A549 (cell line): ENCODE measurements at regions not wholly inside any gene's neighbourhood (a gene's known extent, or its start where the extent isn't known, plus 50 kb on each side); places are given as distances from the start of the nearest gene placed in this dataset.

Experiments
- ATAC-seq, 2 experiments: fragments of 200-7000 bp in 1 of 2; fragments of >200 bp in 1 of 2; cut with Nextera tagmentation in 1 of 2; cut with Tn5 transposase in 1 of 2; 3 replicates each; pipeline versions ENCODE4 v1.8.0 to v1.9.1; 2018 to 2020; ENCODE audit warnings: mild to moderate bottlenecking in 1 of 2, moderate library complexity in 1 of 2
- CTCF ChIA-PET: fragments of 300-600 bp; sonication (Branson Sonifier 250); formaldehyde crosslinking; extraction: SDS; loops from one replicate; lab custom pipeline; 2021; ENCODE audit warnings: antibody characterized with exemption, inconsistent platforms; lab: Yijun Ruan, JAX
- POLR2A ChIA-PET: fragments of 350-600 bp; formaldehyde crosslinking; extraction: SDS; loops from one replicate; lab custom pipeline; 2021; ENCODE audit warnings: antibody characterized with exemption, inconsistent platforms; lab: Yijun Ruan, JAX
- DNase-seq, 2 experiments: peaks; one replicate each; pipeline versions ENCODE4 v3.0.0 to v3.0.0-alpha.2; 2011 to 2016; ENCODE audit warnings: low read depth in 1 of 2, low spot score in 1 of 2
- FAIRE-seq: peaks from 2 replicates; lab custom pipeline; 2011; peaks lifted over from hg19 to GRCh38; lab: Jason Lieb, UNC
- H3K27ac ChIP-seq, 2 experiments: fragments of >200 bp; sonication (Bioruptor Twin); formaldehyde crosslinking; 3 replicates each; pipeline ENCODE4 v1.5.1; 2016 to 2017
- H3K4me1 ChIP-seq: fragments of >200 bp; sonication (Bioruptor Twin); formaldehyde crosslinking; 3 replicates; pipeline ENCODE4 v1.6.1; 2016
- H3K4me2 ChIP-seq: fragments of >200 bp; sonication (Bioruptor Twin); formaldehyde crosslinking; 3 replicates; pipeline ENCODE4 v1.6.1; 2016
- H3K4me3 ChIP-seq: fragments of >200 bp; sonication (Bioruptor Twin); formaldehyde crosslinking; 3 replicates; pipeline ENCODE4 v1.5.1; 2016
- H3K9me3 ChIP-seq: fragments of >200 bp; sonication (Bioruptor Twin); formaldehyde crosslinking; 3 replicates; pipeline ENCODE4 v1.6.1; 2016
- BHLHE40 ChIP-seq: IDR thresholded peaks from 2 replicates; pipeline ENCODE4 v1.6.1; 2012; ENCODE audit warnings: low read depth, low read length, inconsistent platforms
- CEBPB ChIP-seq, 2 experiments: fragments of >200 bp in 1 of 2; sonication (Bioruptor Twin) in 1 of 2; formaldehyde crosslinking in 1 of 2; IDR thresholded peaks; 2 replicates each; pipeline ENCODE4 v1.6.1; 2012 to 2016
- CHD2 ChIP-seq: fragments of 150-350 bp; IDR thresholded peaks from 2 replicates; pipeline ENCODE4 v1.6.1; 2014; ENCODE audit warnings: low read length; ENCODE audit not compliant: partially characterized antibody
- CHD4 ChIP-seq: fragments of 200-600 bp; sonication (generic); IDR thresholded peaks from 2 replicates; pipeline ENCODE4 v1.6.1; 2016; ENCODE audit warnings: antibody characterized with exemption, mild to moderate bottlenecking, borderline replicate concordance
- EHF ChIP-seq: fragments of 250-450 bp; sonication (Bioruptor Pico); IDR thresholded peaks from 2 replicates; pipeline ENCODE4 v1.5.0; 2020; ENCODE audit warnings: mild to moderate bottlenecking
- EP300 ChIP-seq, 2 experiments: fragments of >200 bp; sonication (Bioruptor Twin); formaldehyde crosslinking; IDR thresholded peaks; 2 replicates in 1 of 2; 3 replicates in 1 of 2; pipeline ENCODE4 v1.6.1; 2016 to 2017
- ESRRA ChIP-seq: fragments of 150-350 bp; IDR thresholded peaks from 2 replicates; pipeline ENCODE4 v1.6.1; 2014; ENCODE audit warnings: mild to moderate bottlenecking, low read length, borderline replicate concordance
- FOSB ChIP-seq: fragments of 250-450 bp; sonication (Bioruptor Pico); IDR thresholded peaks from 2 replicates; pipeline ENCODE4 v1.5.0; 2020; ENCODE audit warnings: mild to moderate bottlenecking, moderate library complexity
- FOSL2 ChIP-seq, 2 experiments: fragments of 450-650 bp in 1 of 2; fragments of >200 bp in 1 of 2; sonication (Bioruptor Twin) in 1 of 2; formaldehyde crosslinking; IDR thresholded peaks; 2 replicates each; pipeline versions ENCODE4 v1.5.0 to v1.6.1; 2016 to 2020; ENCODE audit warnings: mild to moderate bottlenecking in 1 of 2, moderate library complexity in 1 of 2
- GATA3 ChIP-seq: IDR thresholded peaks from 2 replicates; pipeline ENCODE4 v1.6.1; 2012; ENCODE audit warnings: borderline replicate concordance
- HDAC2 ChIP-seq: fragments of 200-600 bp; sonication (generic); IDR thresholded peaks from 2 replicates; pipeline ENCODE4 v1.6.1; 2016
- HOXB13 ChIP-seq: fragments of 250-450 bp; sonication (Bioruptor Pico); IDR thresholded peaks from 2 replicates; pipeline ENCODE4 v1.5.0; 2020; ENCODE audit warnings: low read depth, mild to moderate bottlenecking, moderate library complexity
- HOXB5 ChIP-seq: fragments of 250-450 bp; sonication (Bioruptor Pico); IDR thresholded peaks from 2 replicates; pipeline ENCODE4 v1.5.0; 2020; ENCODE audit warnings: mild to moderate bottlenecking, moderate library complexity
- JUN ChIP-seq, 2 experiments: fragments of >200 bp; sonication (Bioruptor Twin); formaldehyde crosslinking; IDR thresholded peaks; 2 replicates in 1 of 2; 3 replicates in 1 of 2; pipeline ENCODE4 v1.6.1; 2016 to 2017
- KDM5A ChIP-seq: fragments of 200-600 bp; sonication (generic); IDR thresholded peaks from 2 replicates; pipeline ENCODE4 v1.6.1; 2016; ENCODE audit warnings: antibody characterized with exemption, mild to moderate bottlenecking
- MAFK ChIP-seq: fragments of 450-650 bp; IDR thresholded peaks from 2 replicates; pipeline ENCODE4 v1.6.1; 2014; ENCODE audit not compliant: partially characterized antibody
- MAZ ChIP-seq: fragments of 150-350 bp; IDR thresholded peaks from 2 replicates; pipeline ENCODE4 v1.6.1; 2014; ENCODE audit warnings: antibody characterized with exemption, low read depth, low read length, borderline replicate concordance
- MYC ChIP-seq: IDR thresholded peaks from 2 replicates; pipeline ENCODE4 v1.6.1; 2012; ENCODE audit warnings: mild to moderate bottlenecking, inconsistent platforms, low read length, improper control_type of control experiment, borderline replicate concordance
- PHF8 ChIP-seq: fragments of 200-600 bp; sonication (generic); IDR thresholded peaks from 2 replicates; pipeline ENCODE4 v1.6.1; 2016; ENCODE audit warnings: low read depth, mild to moderate bottlenecking, antibody characterized with exemption, moderate library complexity, borderline replicate concordance
- POLR2AphosphoS2 ChIP-seq: conservative IDR thresholded peaks from 2 replicates; pipeline ENCODE4 v1.6.1; 2012; ENCODE audit warnings: low read length, improper control_type of control experiment, inconsistent platforms
- RARB ChIP-seq: fragments of 250-450 bp; sonication (Bioruptor Pico); IDR thresholded peaks from 2 replicates; pipeline ENCODE4 v1.8.0; 2021; ENCODE audit warnings: mild to moderate bottlenecking, moderate library complexity
- RFX5 ChIP-seq: fragments of 450-650 bp; IDR thresholded peaks from 2 replicates; pipeline ENCODE4 v1.7.1; 2014; ENCODE audit warnings: antibody characterized with exemption, mild to moderate bottlenecking, moderate library complexity
- RNF2 ChIP-seq: fragments of 200-600 bp; sonication (generic); IDR thresholded peaks from 2 replicates; pipeline ENCODE4 v1.6.1; 2016; ENCODE audit warnings: low read depth, mild to moderate bottlenecking, antibody characterized with exemption, moderate library complexity, borderline replicate concordance
- TP53 ChIP-seq: fragments of 250-450 bp; sonication (Bioruptor Pico); IDR thresholded peaks from 2 replicates; pipeline ENCODE4 v1.5.0; 2021; ENCODE audit warnings: mild to moderate bottlenecking, moderate library complexity
- ZFP36 ChIP-seq: fragments of 450-650 bp; IDR thresholded peaks from 2 replicates; pipeline ENCODE4 v1.6.1; 2014; ENCODE audit warnings: borderline replicate concordance; ENCODE audit not compliant: partially characterized antibody
- WGBS: methylation state at CpG from one replicate; pipeline ENCODE4 v1.1.6; 2017; ENCODE audit errors: missing lambda C conversion rate; 5-methylcytosine and 5-hydroxymethylcytosine counted together
- TF ChIP-seq, protein P1 (sequence below): fragments of 150-350 bp; IDR thresholded peaks from 2 replicates; pipeline ENCODE4 v1.6.1; 2014; ENCODE audit warnings: low read depth, mild to moderate bottlenecking, low read length
- TF ChIP-seq, protein P2 (sequence below): fragments of >200 bp; sonication (Bioruptor Twin); formaldehyde crosslinking; IDR thresholded peaks from 3 replicates; pipeline ENCODE4 v1.5.1; 2016
- TF ChIP-seq, protein P3 (sequence below): fragments of >200 bp; sonication (Bioruptor Twin); formaldehyde crosslinking; IDR thresholded peaks from 3 replicates; pipeline ENCODE4 v1.6.1; 2016
- TF ChIP-seq, protein P4 (sequence below): IDR thresholded peaks from 2 replicates; pipeline ENCODE4 v1.6.1; 2012; ENCODE audit warnings: low read depth, borderline replicate concordance
- TF ChIP-seq, protein P5 (sequence below): fragments of >200 bp; sonication (Bioruptor Twin); formaldehyde crosslinking; IDR thresholded peaks from 2 replicates; pipeline ENCODE4 v1.6.1; 2016

DNA sequence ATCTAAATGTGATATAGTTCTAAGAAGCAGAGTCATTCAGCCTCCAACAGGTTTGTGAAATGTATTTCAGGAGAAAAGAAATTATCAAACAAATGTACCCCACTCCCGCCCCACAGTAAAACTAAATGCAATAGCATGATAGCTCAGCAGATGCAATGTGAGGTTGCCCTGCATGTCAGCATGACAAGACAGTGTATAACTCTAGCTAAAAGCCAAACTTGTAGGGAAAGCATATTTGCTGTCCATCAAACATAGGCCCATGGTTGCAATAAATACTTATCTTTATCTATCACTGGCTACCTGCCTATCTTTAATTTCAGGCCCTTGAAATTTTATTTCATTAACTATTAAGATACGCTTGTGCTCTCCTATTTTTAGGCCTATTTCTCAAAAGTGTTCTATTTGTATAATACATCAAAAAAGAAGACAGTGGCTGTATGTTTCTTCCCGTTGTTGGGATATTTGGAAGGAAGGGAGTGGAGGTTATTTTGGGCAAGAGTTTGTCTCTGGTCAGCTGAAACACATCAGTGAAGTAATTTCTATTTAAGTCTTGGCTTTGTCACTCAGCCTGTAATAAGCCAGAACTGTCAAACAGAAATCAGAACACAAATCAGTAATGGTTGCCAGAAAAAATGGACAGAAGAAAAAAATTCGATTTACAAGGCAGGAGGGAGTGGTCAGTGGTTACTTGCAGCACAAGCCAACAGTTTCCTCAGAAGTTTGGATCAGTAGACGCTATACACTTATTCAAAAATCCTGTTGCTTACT lies 307.4 kb upstream of the ADGRL2 start:
- DNase-seq (no peak), FAIRE-seq (no peak), ATAC-seq (no peak)
- Histone ChIP-seq H3K4me1 (no peaks in the 10 kb centered on the region), H3K4me3 (no peak overlapping the region), H3K4me2 (no peak overlapping the region), H3K27ac (no peak overlapping the region), H3K9me3 (no peaks in the 10 kb centered on the region)
- TF ChIP-seq HDAC2 (no peak), MAZ (no peak), CHD2 (no peak), RNF2 (no peak), TP53 (no peak), ESRRA (no peak), EHF (CRISPR knock-in tag) (no peak), CHD4 (no peak)
- TF ChIP-seq, protein P1, sequence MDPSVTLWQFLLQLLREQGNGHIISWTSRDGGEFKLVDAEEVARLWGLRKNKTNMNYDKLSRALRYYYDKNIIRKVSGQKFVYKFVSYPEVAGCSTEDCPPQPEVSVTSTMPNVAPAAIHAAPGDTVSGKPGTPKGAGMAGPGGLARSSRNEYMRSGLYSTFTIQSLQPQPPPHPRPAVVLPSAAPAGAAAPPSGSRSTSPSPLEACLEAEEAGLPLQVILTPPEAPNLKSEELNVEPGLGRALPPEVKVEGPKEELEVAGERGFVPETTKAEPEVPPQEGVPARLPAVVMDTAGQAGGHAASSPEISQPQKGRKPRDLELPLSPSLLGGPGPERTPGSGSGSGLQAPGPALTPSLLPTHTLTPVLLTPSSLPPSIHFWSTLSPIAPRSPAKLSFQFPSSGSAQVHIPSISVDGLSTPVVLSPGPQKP: no peak
- TF ChIP-seq, protein P2, sequence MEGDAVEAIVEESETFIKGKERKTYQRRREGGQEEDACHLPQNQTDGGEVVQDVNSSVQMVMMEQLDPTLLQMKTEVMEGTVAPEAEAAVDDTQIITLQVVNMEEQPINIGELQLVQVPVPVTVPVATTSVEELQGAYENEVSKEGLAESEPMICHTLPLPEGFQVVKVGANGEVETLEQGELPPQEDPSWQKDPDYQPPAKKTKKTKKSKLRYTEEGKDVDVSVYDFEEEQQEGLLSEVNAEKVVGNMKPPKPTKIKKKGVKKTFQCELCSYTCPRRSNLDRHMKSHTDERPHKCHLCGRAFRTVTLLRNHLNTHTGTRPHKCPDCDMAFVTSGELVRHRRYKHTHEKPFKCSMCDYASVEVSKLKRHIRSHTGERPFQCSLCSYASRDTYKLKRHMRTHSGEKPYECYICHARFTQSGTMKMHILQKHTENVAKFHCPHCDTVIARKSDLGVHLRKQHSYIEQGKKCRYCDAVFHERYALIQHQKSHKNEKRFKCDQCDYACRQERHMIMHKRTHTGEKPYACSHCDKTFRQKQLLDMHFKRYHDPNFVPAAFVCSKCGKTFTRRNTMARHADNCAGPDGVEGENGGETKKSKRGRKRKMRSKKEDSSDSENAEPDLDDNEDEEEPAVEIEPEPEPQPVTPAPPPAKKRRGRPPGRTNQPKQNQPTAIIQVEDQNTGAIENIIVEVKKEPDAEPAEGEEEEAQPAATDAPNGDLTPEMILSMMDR: no peak
- TF ChIP-seq, protein P3, sequence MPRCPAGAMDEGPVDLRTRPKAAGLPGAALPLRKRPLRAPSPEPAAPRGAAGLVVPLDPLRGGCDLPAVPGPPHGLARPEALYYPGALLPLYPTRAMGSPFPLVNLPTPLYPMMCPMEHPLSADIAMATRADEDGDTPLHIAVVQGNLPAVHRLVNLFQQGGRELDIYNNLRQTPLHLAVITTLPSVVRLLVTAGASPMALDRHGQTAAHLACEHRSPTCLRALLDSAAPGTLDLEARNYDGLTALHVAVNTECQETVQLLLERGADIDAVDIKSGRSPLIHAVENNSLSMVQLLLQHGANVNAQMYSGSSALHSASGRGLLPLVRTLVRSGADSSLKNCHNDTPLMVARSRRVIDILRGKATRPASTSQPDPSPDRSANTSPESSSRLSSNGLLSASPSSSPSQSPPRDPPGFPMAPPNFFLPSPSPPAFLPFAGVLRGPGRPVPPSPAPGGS: no peak
- 46% methylated on average over 5 of the region's 5 CpGs for WGBS
- ChIA-PET POLR2A (no interaction called here), CTCF (no interaction called here)

DNA sequence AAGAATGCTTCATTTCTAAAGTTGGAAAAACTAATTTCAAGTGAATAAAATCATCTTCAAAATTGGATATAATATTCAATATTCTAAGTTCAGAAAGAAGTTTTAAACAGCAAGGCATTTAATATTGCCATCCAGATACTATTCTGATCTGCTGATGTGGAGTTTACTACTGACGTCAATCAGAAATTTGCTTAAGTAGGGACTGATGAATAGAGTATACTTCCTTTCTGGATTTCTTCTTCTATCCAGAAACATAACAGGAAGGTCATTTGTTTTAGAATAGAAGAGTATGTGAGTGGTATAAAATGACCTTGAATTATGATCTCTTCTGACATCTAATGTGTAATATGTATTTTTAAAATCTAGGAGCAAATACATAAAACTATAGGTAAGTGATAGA lies 308.1 kb upstream of the ADGRL2 start:
- H3K27ac ChIP-seq: no peak overlapping the region
- H3K9me3 ChIP-seq: no peaks in the 10 kb centered on the region
- H3K4me1 ChIP-seq: no peaks in the 10 kb centered on the region
- CTCF ChIA-PET: no interaction called here
- TF ChIP-seq, protein P4, sequence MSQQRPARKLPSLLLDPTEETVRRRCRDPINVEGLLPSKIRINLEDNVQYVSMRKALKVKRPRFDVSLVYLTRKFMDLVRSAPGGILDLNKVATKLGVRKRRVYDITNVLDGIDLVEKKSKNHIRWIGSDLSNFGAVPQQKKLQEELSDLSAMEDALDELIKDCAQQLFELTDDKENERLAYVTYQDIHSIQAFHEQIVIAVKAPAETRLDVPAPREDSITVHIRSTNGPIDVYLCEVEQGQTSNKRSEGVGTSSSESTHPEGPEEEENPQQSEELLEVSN: no peak
- no peak for TF ChIP-seq FOSB (CRISPR knock-in tag)
- no peak overlapping the region for H3K4me2 ChIP-seq
- H3K4me3 ChIP-seq: no peak overlapping the region
- ATAC-seq (no peak), FAIRE-seq (no peak), DNase-seq (no peak)
- WGBS: 71% methylated on average over 1 of the region's 1 CpG
- POLR2A ChIA-PET: no interaction called here

DNA sequence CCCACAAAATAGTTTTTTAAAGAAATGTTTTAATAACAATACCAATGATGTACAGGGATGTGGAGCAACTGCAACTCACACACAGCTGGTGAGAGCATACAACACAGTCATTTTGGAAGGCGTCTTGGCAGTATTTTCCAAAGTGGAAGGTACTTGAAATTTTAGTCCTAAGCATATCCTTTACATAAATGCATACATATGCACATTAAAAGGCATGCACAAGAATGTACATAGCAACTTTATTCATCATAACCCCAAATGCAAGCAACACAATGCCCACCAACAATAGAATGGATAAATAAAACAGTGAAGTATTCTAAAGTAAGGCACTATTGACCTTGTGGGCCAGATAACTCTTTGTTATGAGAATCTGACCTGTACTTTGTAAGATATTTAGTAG lies 310.1 kb upstream of the ADGRL2 start:
- TF ChIP-seq RARB (CRISPR knock-in tag) (no peak), GATA3 (no peak), CEBPB (IDR thresholded peaks at IDR 0.05) (no peak), ZFP36 (no peak), FOSL2 (IDR thresholded peaks at IDR 0.05) (no peak), FOSL2 (CRISPR knock-in tag; IDR thresholded peaks at IDR 0.05) (no peak), HOXB5 (CRISPR knock-in tag) (no peak), KDM5A (no peak), RNF2 (no peak), RFX5 (no peak), POLR2AphosphoS2 (no peak), MYC (no peak), BHLHE40 (no peak), EP300 (IDR thresholded peaks at IDR 0.05) (no peak), HOXB13 (CRISPR knock-in tag) (no peak), JUN (IDR thresholded peaks at IDR 0.05) (no peak), MAZ (no peak), TP53 (no peak), MAFK (no peak), PHF8 (no peak)
- TF ChIP-seq, protein P5, sequence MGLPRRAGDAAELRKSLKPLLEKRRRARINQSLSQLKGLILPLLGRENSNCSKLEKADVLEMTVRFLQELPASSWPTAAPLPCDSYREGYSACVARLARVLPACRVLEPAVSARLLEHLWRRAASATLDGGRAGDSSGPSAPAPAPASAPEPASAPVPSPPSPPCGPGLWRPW: no peak
- FAIRE-seq: no peak
- Histone ChIP-seq H3K4me3 (no peak overlapping the region), H3K27ac (no peak overlapping the region), H3K4me2 (no peak overlapping the region), H3K9me3 (no peaks in the 10 kb centered on the region), H3K4me1 (no peaks in the 10 kb centered on the region)
- POLR2A ChIA-PET: no interaction called here
- no peak for DNase-seq
- CTCF ChIA-PET: no interaction called here
- WGBS: 12% methylated on average over 1 of the region's 1 CpG
- no peak for ATAC-seq
